ENCODE measurements at regions not wholly inside any gene's neighbourhood (a gene's known extent, or its start where the extent isn't known, plus 50 kb on each side); places are given as distances from the start of the nearest gene placed in this dataset.

DNA sequence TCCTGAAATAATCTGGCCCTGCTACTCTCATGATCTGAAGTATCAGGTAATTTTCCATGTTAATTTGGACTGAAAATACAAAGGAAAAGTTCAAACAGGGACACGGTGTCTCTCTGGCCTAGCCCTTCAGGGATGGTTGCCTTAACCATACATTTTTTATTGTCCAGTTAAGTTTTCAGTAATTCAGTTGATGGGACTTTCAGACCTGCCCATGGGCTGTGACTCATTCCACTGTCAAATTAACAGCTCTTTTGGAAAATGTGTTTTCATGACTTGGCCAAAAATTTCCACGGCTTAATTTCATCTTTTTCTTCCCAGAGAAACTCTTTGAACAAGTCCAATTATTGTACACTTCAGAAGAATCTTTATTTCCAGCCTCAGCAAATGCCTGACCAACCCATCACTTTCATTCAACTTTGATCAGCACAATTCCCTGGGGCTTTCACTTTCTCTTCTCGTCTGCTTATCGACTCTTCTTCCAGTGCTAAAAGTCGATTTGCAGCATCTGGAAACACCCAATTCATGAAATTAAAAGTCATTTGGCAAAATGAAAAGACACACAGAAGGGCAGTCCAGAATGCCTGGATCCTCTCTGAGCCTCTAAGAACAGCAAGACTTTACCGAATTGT lies 293.9 kb downstream of the RAB28 start:
- TF ChIP-seq HDAC2 (IDR thresholded peaks at IDR 0.05; ENCODE audit: borderline replicate concordance in 1 of 2, low read depth in 2 of 2, low read length in 2 of 2) (no peak), POLR2AphosphoS5 (IDR thresholded peaks at IDR 0.05; ENCODE audit: low read depth, low read length) (no peak), SUZ12 (IDR thresholded peaks at IDR 0.05; ENCODE audit: low read length) (no peak), TAF7 (optimal IDR thresholded peaks at IDR 0.05; ENCODE audit: borderline replicate concordance, low read depth, low read length) (no peak), SRF (IDR thresholded peaks at IDR 0.05; ENCODE audit: low read depth, low read length) (no peak), ZNF274 (IDR thresholded peaks at IDR 0.05; ENCODE audit: borderline replicate concordance, extremely low read depth, low read length) (no peak), TEAD4 (IDR thresholded peaks at IDR 0.05; ENCODE audit: low read depth, low read length) (no peak), HDAC6 (IDR thresholded peaks at IDR 0.05; ENCODE audit: low read depth, low read length) (no peak), SAP30 (IDR thresholded peaks at IDR 0.05; ENCODE audit: insufficient read depth, insufficient replicate concordance, low read length) (no peak), SP1 (IDR thresholded peaks at IDR 0.05; ENCODE audit: low read depth, low read length) (no peak), RFX5 (IDR thresholded peaks at IDR 0.05; ENCODE audit: borderline replicate concordance, low read depth, low read length) (no peak), RBBP5 (IDR thresholded peaks at IDR 0.05; ENCODE audit: borderline replicate concordance, low read depth, low read length) (no peak), FOSL1 (IDR thresholded peaks at IDR 0.05; ENCODE audit: insufficient read depth, low read depth, low read length) (no peak), JUN (IDR thresholded peaks at IDR 0.05; ENCODE audit: low read depth, low read length) (no peak)
- H3K27ac ChIP-seq (ENCODE audit: low read depth, low read length), result no peak overlapping the region
- no peak overlapping the region for H2BK120ac ChIP-seq (replicated peaks; ENCODE audit: low read depth, low read length)
- ChIA-PET CTCF (ENCODE audit: partially characterized antibody) (no interaction called here), POLR2A (ENCODE audit: partially characterized antibody) (no interaction called here)
- no peak overlapping the region for H3K4ac ChIP-seq (replicated peaks; ENCODE audit: insufficient read length, low read depth, low read length)
- H3K56ac ChIP-seq (replicated peaks; ENCODE audit: insufficient read length, low read depth, low read length), result no peak overlapping the region
- H2AK5ac ChIP-seq (ENCODE audit: low read depth, low read length), result no peak overlapping the region
- H2BK20ac ChIP-seq (ENCODE audit: low read length), result no peak overlapping the region
- H4K20me1 ChIP-seq (replicated peaks in 1 of 2; ENCODE audit: control insufficient read depth in 1 of 2, insufficient read depth in 2 of 2, low read length in 2 of 2), result no peaks in the 10 kb centered on the region
- H3K9me3 ChIP-seq (ENCODE audit: insufficient read depth in 2 of 2, low read depth in 1 of 2, low read length in 1 of 2), result no peaks in the 10 kb centered on the region
- H3K79me2 ChIP-seq (ENCODE audit: control insufficient read depth in 1 of 2, insufficient read depth in 2 of 2, low read length in 2 of 2), result no peaks in the 10 kb centered on the region
- DNase-seq (ENCODE audit: low read depth in 1 of 2, low spot score in 2 of 2) (no peak), FAIRE-seq (no peak)
- no peak overlapping the region for H3K4me3 ChIP-seq (ENCODE audit: extremely low read depth in 1 of 4, insufficient read depth in 2 of 4, low read depth in 3 of 4, low read length in 4 of 4)
- H3K18ac ChIP-seq (ENCODE audit: extremely low read depth, low read length), result no peak overlapping the region
- H3K9ac ChIP-seq (replicated peaks in 1 of 4; ENCODE audit: extremely low read depth in 1 of 4, low read depth in 3 of 4, low read length in 3 of 4), result no peak overlapping the region
- 93% methylated on average over 6 of the region's 6 CpGs; no CpG with 5 or more reads in 1 of the 2 experiments for WGBS, 2 experiments (ENCODE audit: extremely low coverage in 1 of 2, insufficient coverage in 1 of 2, insufficient read length in 1 of 2, insufficient replicate concordance in 2 of 2, low coverage in 1 of 2, low lambda C conversion rate in 2 of 2, missing lambda C conversion rate in 1 of 2)
- no peak overlapping the region for H4K91ac ChIP-seq (replicated peaks; ENCODE audit: insufficient read length, low read length)
- H2BK5ac ChIP-seq (ENCODE audit: low read depth, low read length), result no peak overlapping the region
- H2BK12ac ChIP-seq (ENCODE audit: low read depth, low read length), result no peak overlapping the region
- H3K79me1 ChIP-seq (ENCODE audit: low read depth, low read length), result no peaks in the 10 kb centered on the region
- H3K23me2 ChIP-seq (ENCODE audit: low read depth, low read length), result no peaks in the 10 kb centered on the region
- H3K4me1 ChIP-seq (replicated peaks in 1 of 4; ENCODE audit: control insufficient read depth in 3 of 4, insufficient read depth in 4 of 4, low read length in 3 of 4), result no peaks in the 10 kb centered on the region
- H3K23ac ChIP-seq (ENCODE audit: insufficient read length), result no peak overlapping the region
- no peak overlapping the region for H4K5ac ChIP-seq (ENCODE audit: insufficient read length, low read depth, low read length)
- no peak overlapping the region for H2AFZ ChIP-seq (ENCODE audit: low read length)
- no peak overlapping the region for H2BK15ac ChIP-seq (ENCODE audit: low read length)
- no peak overlapping the region for H4K8ac ChIP-seq (ENCODE audit: extremely low read depth, insufficient read depth, low read length)
- no peak overlapping the region for H3K14ac ChIP-seq (ENCODE audit: insufficient read length)
- no peaks in the 10 kb centered on the region for H3K27me3 ChIP-seq (replicated peaks in 1 of 4; ENCODE audit: control insufficient read depth in 3 of 4, extremely low read depth in 1 of 4, insufficient read depth in 3 of 4, low read length in 3 of 4)
- H3K36me3 ChIP-seq (ENCODE audit: control insufficient read depth in 2 of 4, insufficient read depth in 4 of 4, low read length in 3 of 4), result no peaks in the 10 kb centered on the region
- no peak overlapping the region for H3K4me2 ChIP-seq (ENCODE audit: insufficient read depth in 1 of 2, low read depth in 2 of 2, low read length in 2 of 2)
